PFSK-1 (cell line): ENCODE measurements at regions not wholly inside any gene's neighbourhood (a gene's known extent, or its start where the extent isn't known, plus 50 kb on each side); places are given as distances from the start of the nearest gene placed in this dataset.

Experiments
- POLR2AphosphoS5 ChIP-seq: IDR thresholded peaks from 2 replicates; pipeline ENCODE4 v1.6.1; 2012; ENCODE audit warnings: low read depth, mild to moderate bottlenecking, control low read depth, low read length, moderate library complexity
- REST ChIP-seq, 2 experiments: IDR thresholded peaks; 2 replicates each; pipeline versions ENCODE4 v1.6.1 to v1.8.0; 2011 to 2012; ENCODE audit warnings: low read depth in 2 of 2, low read length in 2 of 2, control low read depth in 1 of 2, inconsistent platforms in 1 of 2, mild to moderate bottlenecking in 1 of 2, moderate library complexity in 1 of 2; ENCODE audit not compliant: insufficient read depth in 1 of 2
- SIN3A ChIP-seq: IDR thresholded peaks from 2 replicates; pipeline ENCODE4 v1.6.1; 2012; ENCODE audit warnings: mild to moderate bottlenecking, low read length, moderate library complexity, borderline replicate concordance; ENCODE audit not compliant: insufficient read depth
- TAF1 ChIP-seq: IDR thresholded peaks from 2 replicates; pipeline ENCODE4 v1.6.1; 2012; ENCODE audit warnings: low read length, control low read depth, borderline replicate concordance; ENCODE audit not compliant: insufficient read depth

DNA sequence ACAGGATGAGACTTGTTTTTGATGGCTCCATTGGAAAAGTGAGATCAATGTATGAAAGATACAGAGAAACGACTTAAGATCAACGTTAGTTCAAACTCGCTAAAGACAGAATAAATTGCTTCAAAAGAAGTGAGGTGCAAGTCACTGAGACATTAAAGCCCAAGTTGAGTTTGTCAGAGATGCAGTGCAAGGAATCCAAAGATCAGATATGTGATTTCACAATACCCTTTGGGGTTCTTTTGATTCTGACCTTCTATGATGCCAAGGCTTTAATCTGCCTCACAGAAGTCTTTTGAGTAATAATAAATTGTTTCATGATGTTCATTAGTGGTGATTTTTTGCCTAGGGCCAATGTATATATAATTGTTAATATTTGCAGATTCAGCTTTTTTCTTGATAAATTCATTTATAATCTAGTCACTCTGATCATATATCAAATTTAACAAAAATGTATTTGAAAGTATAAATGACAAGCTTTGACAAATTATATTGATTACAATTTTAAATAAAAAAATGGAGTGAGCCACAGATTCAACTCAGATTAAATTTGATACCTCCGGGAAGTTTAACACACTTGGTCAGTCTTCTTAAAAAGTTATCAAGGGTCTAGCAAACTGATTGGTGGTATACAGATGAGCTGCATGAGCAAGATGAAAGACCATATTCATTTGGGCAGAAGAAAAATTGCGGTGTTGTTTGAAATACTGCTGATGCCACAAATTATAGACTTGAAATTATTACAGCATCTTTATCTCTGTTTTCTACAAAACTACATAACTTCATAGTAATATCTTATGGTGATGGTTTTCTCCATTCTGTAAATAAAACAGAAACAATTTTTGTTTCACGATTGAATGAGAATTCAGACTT, 144.8 kb upstream of the FAR2 start:
- TF ChIP-seq POLR2AphosphoS5 (no peak), SIN3A (no peak), REST (IDR thresholded peaks at IDR 0.05; ENCODE audit: insufficient read depth in 1 of 2, low read depth in 2 of 2, low read length in 2 of 2) (no peak), TAF1 (no peak)
